ENCODE measurements at regions not wholly inside any gene's neighbourhood (a gene's known extent, or its start where the extent isn't known, plus 50 kb on each side); places are given as distances from the start of the nearest gene placed in this dataset.

- H3K36me3 Mint-ChIP-seq (ENCODE audit: low read depth): no peaks in the 10 kb centered on the region
- intact Hi-C loops (cut with micrococcal nuclease): no loop called here
- H3K27ac Mint-ChIP-seq: no peak overlapping the region
- H3K27me3 Mint-ChIP-seq: no peaks in the 10 kb centered on the region
- ATAC-seq (ENCODE audit: low read depth) (no peak), DNase-seq (no peak)
- CTCF ChIA-PET: no interaction called here
- H3K4me1 Mint-ChIP-seq: no peaks in the 10 kb centered on the region
- TF ChIP-seq, protein P1, sequence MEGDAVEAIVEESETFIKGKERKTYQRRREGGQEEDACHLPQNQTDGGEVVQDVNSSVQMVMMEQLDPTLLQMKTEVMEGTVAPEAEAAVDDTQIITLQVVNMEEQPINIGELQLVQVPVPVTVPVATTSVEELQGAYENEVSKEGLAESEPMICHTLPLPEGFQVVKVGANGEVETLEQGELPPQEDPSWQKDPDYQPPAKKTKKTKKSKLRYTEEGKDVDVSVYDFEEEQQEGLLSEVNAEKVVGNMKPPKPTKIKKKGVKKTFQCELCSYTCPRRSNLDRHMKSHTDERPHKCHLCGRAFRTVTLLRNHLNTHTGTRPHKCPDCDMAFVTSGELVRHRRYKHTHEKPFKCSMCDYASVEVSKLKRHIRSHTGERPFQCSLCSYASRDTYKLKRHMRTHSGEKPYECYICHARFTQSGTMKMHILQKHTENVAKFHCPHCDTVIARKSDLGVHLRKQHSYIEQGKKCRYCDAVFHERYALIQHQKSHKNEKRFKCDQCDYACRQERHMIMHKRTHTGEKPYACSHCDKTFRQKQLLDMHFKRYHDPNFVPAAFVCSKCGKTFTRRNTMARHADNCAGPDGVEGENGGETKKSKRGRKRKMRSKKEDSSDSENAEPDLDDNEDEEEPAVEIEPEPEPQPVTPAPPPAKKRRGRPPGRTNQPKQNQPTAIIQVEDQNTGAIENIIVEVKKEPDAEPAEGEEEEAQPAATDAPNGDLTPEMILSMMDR (IDR thresholded peaks at IDR 0.05): no peak
- no peak overlapping the region for H3K4me3 Mint-ChIP-seq
- POLR2A ChIA-PET: no interaction called here
- no peaks in the 10 kb centered on the region for H3K9me3 Mint-ChIP-seq
Measured at GRCh38 chr10:129179972-129180678, 286.9 kb upstream of the MGMT start.

DNA sequence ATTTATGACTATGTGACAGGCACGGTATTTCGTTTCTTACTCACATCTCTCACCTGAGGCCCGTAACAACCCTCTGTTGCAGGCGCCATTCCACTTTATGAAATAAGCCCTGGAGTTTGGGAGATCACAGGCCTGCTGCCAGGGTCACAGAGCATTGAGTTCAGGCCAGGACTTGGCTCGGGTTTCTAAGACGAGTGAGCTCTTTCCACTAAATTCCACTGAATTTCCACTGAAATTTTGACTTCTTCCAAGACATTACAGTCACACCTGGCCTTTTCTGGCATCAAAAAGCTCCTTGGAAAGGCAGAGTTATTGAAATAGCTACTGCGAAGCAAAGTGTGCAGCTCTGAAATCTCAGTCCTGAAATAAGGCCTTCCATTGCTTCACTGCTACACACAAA lies 282.8 kb upstream of the MGMT start:
- H3K36me3 Mint-ChIP-seq (ENCODE audit: low read depth): no peaks in the 10 kb centered on the region
- H3K27ac Mint-ChIP-seq: no peak overlapping the region
- H3K4me3 Mint-ChIP-seq: no peak overlapping the region
- peaks cover 13% of the 10 kb centered on the region for H3K9me3 Mint-ChIP-seq
- DNase-seq: no peak
- H3K27me3 Mint-ChIP-seq: no peaks in the 10 kb centered on the region
- ATAC-seq (ENCODE audit: low read depth): no peak
- intact Hi-C loops (cut with micrococcal nuclease): no loop called here
- no peaks in the 10 kb centered on the region for H3K4me1 Mint-ChIP-seq
- TF ChIP-seq, protein P1 (IDR thresholded peaks at IDR 0.05): no peak
- ChIA-PET CTCF (no interaction called here), POLR2A (no interaction called here)

- no peaks in the 10 kb centered on the region for H3K27me3 Mint-ChIP-seq
- no peaks in the 10 kb centered on the region for H3K4me1 Mint-ChIP-seq
- H3K36me3 Mint-ChIP-seq (ENCODE audit: low read depth): no peaks in the 10 kb centered on the region
- DNase-seq (no peak), ATAC-seq (ENCODE audit: low read depth) (no peak)
- POLR2A ChIA-PET: no interaction called here
- H3K27ac Mint-ChIP-seq: no peak overlapping the region
- H3K4me3 Mint-ChIP-seq: no peak overlapping the region
- intact Hi-C loops (cut with micrococcal nuclease): no loop called here
- TF ChIP-seq, protein P1 (IDR thresholded peaks at IDR 0.05): no peak
- CTCF ChIA-PET: no interaction called here
- H3K9me3 Mint-ChIP-seq: peaks cover 13% of the 10 kb centered on the region
Measured at GRCh38 chr10:129187331-129187730, 279.7 kb upstream of the MGMT start.

GRCh38 chr10:129191797-129192196 lies 275.2 kb upstream of the MGMT start:
- TF ChIP-seq, protein P1 (IDR thresholded peaks at IDR 0.05): no peak
- POLR2A ChIA-PET: no interaction called here
- Mint-ChIP-seq H3K27ac (no peak overlapping the region), H3K9me3 (peaks cover 9% of the 10 kb centered on the region), H3K36me3 (ENCODE audit: low read depth) (no peaks in the 10 kb centered on the region), H3K4me1 (no peaks in the 10 kb centered on the region), H3K4me3 (no peak overlapping the region), H3K27me3 (peaks cover 4% of the 10 kb centered on the region)
- intact Hi-C loops (cut with micrococcal nuclease): no loop called here
- CTCF ChIA-PET: no interaction called here
- ATAC-seq (ENCODE audit: low read depth): no peak
- DNase-seq: no peak

DNA sequence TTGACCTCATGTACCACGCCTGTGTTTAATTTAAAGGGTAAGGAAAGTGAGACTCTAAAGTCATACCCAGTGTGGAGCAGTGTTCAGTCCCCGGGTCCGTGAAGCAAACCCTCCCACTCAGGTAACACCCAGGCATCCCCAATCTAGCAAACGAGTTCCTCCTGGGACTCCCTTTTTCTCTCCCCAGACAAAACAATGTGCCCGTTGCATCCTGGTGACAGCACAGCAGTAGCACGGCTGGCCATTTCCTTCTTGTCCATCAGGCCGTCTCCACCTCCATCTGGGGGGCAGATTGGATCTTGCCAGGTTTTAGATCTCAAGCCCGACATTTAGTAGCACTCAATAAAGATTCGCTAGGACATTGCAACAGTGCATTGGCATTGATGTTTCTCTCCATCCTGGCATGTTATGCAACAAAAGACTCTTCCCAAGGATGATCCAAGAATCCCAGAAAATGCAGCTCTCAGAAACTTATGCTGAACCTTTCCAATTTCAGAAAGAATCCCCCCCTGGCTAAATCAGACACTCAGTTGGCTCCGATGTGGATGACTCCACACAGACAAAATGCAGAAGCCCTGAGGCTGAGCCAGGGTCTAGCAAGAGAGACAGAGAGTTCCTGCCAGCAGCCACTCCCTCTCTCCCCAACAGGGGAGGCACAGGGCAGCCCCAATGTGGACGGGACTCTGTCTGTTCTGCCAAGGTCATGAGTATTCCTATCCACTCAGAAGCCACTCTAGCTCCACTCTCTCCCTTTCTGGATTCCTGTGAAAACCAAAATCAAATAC lies 274.5 kb upstream of the MGMT start:
- H3K9me3 Mint-ChIP-seq: peaks cover 3% of the 10 kb centered on the region
- H3K27ac Mint-ChIP-seq: no peak overlapping the region
- no peak overlapping the region for H3K4me3 Mint-ChIP-seq
- TF ChIP-seq, protein P1 (IDR thresholded peaks at IDR 0.05): no peak
- DNase-seq: no peak
- ATAC-seq (ENCODE audit: low read depth): no peak
- H3K4me1 Mint-ChIP-seq: no peaks in the 10 kb centered on the region
- no peaks in the 10 kb centered on the region for H3K36me3 Mint-ChIP-seq (ENCODE audit: low read depth)
- POLR2A ChIA-PET: no interaction called here
- peaks cover 4% of the 10 kb centered on the region for H3K27me3 Mint-ChIP-seq
- CTCF ChIA-PET: no interaction called here
- intact Hi-C loops (cut with micrococcal nuclease): no loop called here
